Coronary artery (tissue), 2 donors: ENCODE measurements at regions not wholly inside any gene's neighbourhood (a gene's known extent, or its start where the extent isn't known, plus 50 kb on each side); places are given as distances from the start of the nearest gene placed in this dataset.

ENCODE experiments used
- DNase-seq: peaks from one replicate; pipeline ENCODE4 v3.0.0-alpha.2; 2017; ENCODE audit warnings: low spot score
- H3K27ac ChIP-seq, 2 donors: fragments of 200-600 bp; sonication (generic); one replicate each; pipeline ENCODE4 v1.5.1; 2016 to 2019
- H3K4me3 ChIP-seq: fragments of 200-600 bp; sonication (generic); 2 replicates; pipeline ENCODE4 v1.5.1; 2016; ENCODE audit warnings: mild to moderate bottlenecking, moderate library complexity
- TF ChIP-seq, protein P1 (sequence below): fragments of 200-600 bp; sonication (generic); IDR thresholded peaks from one replicate; pipeline ENCODE4 v1.5.1; 2019; ENCODE audit warnings: antibody characterized with exemption

DNA sequence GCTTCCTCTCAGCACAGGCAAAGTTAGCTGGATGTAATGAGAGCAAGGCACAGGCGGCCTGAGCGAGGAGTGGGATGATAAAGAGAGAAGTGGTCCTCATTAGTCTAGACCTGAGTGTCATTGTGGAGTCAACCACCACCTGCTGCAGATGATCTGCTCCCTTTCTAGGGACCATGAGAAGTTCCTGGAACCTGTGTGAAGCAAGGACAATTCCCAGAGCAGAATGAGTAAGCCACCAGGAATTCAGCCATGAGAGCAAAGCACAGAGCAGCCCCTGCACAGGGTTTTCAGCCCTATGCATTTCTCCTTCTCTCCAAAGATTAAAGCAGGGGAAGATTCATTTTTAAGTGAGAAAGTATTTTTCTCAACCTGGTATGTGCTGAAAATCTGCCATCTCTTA is 146.8 kb upstream of the SPEF2 start:
- no peak for DNase-seq
- TF ChIP-seq, protein P1, sequence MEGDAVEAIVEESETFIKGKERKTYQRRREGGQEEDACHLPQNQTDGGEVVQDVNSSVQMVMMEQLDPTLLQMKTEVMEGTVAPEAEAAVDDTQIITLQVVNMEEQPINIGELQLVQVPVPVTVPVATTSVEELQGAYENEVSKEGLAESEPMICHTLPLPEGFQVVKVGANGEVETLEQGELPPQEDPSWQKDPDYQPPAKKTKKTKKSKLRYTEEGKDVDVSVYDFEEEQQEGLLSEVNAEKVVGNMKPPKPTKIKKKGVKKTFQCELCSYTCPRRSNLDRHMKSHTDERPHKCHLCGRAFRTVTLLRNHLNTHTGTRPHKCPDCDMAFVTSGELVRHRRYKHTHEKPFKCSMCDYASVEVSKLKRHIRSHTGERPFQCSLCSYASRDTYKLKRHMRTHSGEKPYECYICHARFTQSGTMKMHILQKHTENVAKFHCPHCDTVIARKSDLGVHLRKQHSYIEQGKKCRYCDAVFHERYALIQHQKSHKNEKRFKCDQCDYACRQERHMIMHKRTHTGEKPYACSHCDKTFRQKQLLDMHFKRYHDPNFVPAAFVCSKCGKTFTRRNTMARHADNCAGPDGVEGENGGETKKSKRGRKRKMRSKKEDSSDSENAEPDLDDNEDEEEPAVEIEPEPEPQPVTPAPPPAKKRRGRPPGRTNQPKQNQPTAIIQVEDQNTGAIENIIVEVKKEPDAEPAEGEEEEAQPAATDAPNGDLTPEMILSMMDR: no peak
- Histone ChIP-seq H3K27ac (no peak overlapping the region), H3K4me3 (no peak overlapping the region)

DNA sequence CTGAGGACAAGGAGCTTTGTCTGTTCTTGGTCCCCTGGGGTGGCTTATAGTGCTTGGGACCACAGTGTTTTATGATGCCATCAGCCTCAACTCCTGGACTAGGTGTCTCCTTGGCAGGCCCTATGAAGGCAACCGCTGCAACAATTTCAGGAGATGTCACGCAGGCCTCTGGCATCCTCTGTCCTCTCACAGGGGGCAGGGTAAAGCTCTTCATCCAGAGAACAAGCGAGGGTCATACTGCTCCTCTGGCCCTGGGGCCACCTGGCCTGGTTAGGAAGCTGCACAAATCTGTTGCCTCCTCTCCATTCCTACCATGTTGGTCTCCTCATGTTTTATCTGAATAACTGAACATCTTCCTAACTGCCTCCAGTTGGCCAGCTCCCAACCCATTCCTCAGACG is 148.9 kb upstream of the SPEF2 start:
- Histone ChIP-seq H3K27ac (no peak overlapping the region), H3K4me3 (no peak overlapping the region)
- DNase-seq: no peak
- TF ChIP-seq, protein P1: no peak

DNA sequence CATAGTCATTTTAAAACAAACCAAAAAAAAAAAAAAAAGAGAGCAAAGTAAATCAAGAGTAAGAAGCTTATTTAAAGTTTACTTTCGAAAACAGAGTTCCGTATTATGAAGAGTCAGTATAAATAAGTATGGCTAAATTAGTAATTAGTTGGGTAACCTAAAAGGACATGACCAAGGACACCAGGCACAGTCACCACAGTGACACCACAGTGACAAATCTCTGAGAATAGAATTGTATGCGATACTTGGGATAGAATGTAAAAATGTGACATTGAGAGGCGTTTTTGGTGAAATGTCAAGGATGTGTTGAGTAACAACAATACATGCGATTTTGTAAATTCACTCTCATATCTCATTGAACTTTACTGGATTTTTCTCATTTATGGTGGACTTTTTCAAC is 150.9 kb upstream of the SPEF2 start:
- no peak for DNase-seq
- TF ChIP-seq, protein P1: no peak
- Histone ChIP-seq H3K4me3 (no peak overlapping the region), H3K27ac (no peak overlapping the region)

DNA sequence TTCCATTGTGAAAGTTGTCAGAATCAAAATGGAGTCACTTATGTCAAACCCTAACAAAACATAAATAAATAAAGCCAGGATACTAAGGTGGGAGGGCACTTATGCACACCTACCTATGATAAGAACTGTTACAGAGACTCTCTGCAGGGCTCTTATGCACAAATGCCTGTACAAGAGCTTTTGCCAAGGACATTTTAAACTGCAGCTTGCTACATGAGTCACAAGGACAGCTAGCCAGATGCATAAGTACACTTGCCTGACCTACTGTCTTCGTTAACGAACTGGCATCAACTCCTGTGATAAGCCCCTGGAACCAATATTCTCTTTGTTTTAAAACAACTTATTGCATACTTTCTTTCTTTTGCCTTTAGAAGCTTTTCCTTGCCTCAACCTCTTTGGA is 152.9 kb upstream of the SPEF2 start:
- Histone ChIP-seq H3K27ac (no peak overlapping the region), H3K4me3 (no peak overlapping the region)
- TF ChIP-seq, protein P1: no peak
- DNase-seq: no peak

DNA sequence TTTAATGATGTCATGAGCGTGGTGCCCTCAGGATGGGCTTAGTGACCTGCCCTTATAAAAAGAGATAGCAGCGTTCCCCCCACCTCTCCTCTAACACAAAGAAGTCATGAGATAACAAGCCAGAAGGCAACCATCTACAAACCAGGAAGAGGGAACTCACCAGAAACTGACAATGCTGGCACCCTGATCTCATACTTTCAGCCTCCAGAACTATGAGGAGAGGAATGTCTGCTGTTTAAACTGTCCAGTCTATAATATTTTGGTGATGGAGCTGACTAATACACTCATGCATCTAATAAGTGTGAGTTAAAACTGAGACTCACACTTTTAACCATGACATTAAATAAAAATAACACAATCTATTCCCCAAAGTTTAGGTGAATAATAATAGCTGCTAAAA is 156.1 kb upstream of the SPEF2 start:
- Histone ChIP-seq H3K27ac (no peak overlapping the region), H3K4me3 (no peak overlapping the region)
- TF ChIP-seq, protein P1: no peak
- DNase-seq: no peak

DNA sequence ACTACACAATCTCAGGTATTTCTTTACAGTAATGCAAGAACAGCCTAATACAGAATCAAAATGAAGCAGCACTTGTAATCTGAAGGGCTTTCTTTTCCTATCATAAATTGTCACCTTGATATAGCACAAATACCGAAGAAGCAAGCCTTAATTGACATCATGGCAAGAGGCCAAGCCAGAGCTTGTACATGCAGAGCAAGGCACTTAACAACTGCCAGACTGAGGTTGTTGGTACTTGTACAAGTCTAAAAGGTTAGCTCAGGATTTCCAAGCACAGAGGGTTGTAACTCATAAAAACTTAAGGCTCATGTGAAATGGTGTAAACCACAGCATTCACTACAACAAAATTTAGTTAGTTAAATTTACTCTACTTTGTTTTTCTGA is 158.8 kb upstream of the SPEF2 start:
- DNase-seq: no peak
- no peak overlapping the region for H3K27ac ChIP-seq
- H3K4me3 ChIP-seq: no peak overlapping the region
- TF ChIP-seq, protein P1: no peak

DNA sequence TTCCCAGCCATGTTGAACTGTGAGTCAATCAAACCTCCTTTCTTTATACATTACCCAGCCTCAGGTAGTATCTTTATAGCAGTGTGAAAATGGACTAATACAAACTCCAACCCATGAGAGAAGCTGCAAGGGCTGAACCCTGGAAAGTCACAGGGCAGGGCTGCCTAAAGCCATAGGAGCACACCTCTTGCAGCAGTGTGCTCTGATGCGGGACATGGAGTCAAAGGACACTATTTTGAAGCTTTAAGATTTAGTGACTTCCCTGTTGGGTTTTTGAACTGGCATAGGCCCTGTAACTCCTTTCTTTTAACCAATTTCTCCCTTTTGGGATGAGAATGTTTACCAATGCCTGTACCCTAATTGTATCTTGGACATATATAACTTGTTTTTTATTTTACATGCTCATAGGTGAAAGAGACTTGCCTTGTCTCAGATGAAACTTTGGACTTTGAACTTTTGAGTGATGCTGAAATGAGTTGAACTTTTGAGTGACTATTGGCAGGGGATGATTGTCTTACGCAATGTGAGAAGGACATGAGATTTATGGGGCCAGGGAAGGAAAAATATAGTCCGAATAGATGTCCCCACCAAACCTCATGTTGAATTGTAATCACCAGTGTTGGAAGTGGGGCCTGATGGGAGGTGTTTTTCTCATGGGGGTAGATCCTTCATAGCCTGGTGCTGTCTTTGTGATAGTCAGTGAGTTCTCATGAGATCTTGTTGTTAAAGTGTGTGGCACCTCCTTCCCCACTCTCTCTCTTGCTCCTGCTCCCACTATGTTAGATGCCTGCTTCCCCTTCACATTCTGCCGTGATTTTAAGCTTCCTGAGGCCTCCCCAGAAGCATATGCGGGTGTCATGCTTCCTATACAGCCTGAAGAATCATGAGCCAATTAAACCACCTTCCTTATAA is 159.5 kb upstream of the SPEF2 start:
- no peak overlapping the region for H3K4me3 ChIP-seq
- TF ChIP-seq, protein P1: no peak
- DNase-seq: no peak
- H3K27ac ChIP-seq: no peak overlapping the region
